ENCODE measurements at regions not wholly inside any gene's neighbourhood (a gene's known extent, or its start where the extent isn't known, plus 50 kb on each side); places are given as distances from the start of the nearest gene placed in this dataset.
"Not testable (repeated sequence)": the region's sequence is repeated elsewhere in the genome, so short reads cannot be mapped to it uniquely, and the experiment has no call there.

GRCh38 chr4:79547851-79548250 lies 139.8 kb upstream of the GK2 start:
- DNase-seq (ENCODE audit: low spot score) = no peak

DNA sequence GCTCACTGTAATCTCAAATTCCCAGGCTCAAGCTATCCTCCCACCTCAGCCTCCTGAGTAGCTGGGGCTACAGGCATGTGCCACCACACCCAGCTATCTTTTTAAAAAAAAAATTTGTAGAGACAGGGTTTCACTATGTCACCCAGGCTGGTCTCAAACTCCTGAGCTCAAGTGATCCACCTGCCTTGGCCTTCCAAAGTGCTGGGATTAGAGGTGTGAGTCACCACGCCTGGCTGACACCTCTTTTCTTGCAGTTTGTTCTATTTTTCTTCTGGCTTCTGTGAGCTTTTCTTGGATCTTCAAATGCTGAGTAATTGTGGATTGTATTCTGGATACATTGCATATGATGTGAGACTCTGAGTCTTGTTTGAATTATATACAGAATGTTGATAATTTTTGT lies 137.3 kb upstream of the GK2 start:
- DNase-seq (ENCODE audit: low spot score) = not testable (repeated sequence)

DNA sequence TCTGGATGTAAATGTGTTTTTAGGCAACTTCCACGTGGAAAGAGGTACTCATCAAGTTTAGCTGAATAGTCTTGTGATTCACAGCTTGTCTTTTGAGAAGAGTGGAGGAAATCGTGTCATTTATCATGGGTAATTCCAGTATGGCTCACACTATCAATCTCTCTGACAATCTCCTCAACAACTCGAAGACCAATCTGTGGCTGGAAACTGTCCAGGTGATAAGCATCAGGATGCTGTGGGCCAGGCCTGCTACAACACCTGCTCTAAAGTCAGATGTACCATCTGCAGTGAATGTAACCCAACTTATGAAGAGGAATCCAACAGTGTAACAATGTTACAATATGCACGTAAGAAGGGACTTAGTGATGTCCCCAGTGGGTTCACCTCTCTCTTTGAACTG lies 132.1 kb upstream of the GK2 start:
- DNase-seq (ENCODE audit: low spot score) = no peak

- no peak for DNase-seq (ENCODE audit: low spot score)
Measured at GRCh38 chr4:79535516-79535915, 127.5 kb upstream of the GK2 start.

DNA sequence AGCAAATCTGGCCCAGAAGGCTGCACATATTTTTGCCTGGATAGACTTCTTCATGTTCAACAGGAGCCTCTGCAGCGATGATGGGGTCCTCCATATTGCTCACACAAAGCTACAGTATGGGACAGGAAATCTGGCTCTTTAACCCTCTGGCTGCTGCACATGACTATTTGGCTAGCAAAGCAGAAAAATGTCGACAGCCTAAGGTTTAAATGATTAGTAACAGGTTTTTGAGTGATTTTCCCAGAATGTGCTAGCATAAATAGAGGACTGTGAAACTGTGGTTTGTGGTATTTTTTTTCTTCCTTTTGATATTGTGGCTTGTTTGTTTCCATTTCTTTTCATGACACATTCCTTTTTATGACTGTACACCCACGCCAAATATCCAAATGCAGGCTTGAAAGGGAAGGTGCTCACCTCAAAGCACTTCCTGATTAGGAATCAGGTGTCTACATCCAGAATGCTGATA lies 120.2 kb upstream of the GK2 start:
- no peak for DNase-seq (ENCODE audit: low spot score)

DNA sequence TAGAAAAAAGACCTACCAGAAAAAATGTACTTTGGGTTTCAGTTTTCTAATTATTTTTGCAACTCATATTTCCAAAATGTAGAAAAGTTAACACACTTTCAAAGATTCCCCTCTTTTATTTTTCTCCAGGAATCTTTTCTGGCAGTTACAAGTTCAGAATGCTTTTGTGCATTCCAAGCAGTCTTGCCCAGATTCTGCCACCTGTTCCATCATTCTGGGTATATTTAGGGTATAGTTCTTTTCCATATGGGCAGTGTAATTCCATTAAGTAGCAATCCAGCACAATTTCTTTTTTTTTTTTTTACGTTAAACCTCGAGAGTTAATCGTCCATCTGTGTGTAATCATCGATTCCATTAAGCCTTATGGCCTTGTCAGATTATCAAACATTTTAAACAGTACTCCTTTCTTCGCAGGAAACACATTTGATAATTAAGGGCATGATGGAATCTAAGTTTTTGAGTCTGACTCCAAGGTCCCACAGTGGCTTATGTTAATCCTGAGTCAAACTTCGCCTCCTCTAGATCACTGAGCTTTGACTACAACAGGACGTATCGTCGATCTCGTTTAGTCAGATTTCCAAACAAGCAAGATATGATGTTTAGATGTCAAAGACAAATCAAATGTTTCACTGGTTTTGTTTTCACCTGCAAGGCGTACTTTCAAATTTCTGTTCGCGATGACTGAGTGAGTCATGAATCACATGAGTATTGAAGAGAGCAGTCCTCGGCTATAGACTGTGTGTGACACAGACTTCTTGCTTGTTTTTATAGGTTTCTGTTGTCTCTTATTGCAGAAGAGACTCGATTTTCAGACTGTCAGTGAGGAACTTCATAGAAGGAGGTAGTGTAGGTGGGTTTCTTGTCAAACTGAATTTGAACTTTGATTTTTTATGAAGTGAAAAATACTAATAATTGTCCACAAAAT lies 118.9 kb upstream of the GK2 start:
- DNase-seq (ENCODE audit: low spot score) = no peak

DNA sequence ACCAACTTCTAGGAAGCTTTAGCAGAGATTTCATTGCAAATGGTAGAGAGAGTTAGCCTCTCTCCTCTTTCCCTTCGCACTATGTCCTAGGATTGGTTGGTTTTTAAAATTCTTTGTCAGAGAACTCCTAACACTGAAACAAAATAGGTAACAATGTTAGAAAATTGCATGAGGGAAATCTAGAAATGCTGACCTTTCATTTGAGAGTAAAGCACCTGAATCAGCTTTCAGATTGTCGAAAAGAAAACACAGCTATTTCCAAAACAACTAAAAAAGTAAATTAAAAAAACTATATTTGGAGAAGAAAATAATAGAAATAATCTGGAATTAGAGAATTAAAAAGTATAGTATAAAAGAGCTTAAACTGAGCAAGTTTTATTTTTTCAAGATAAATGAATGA lies 108.1 kb upstream of the GK2 start:
- DNase-seq (ENCODE audit: low spot score) = no peak

DNA sequence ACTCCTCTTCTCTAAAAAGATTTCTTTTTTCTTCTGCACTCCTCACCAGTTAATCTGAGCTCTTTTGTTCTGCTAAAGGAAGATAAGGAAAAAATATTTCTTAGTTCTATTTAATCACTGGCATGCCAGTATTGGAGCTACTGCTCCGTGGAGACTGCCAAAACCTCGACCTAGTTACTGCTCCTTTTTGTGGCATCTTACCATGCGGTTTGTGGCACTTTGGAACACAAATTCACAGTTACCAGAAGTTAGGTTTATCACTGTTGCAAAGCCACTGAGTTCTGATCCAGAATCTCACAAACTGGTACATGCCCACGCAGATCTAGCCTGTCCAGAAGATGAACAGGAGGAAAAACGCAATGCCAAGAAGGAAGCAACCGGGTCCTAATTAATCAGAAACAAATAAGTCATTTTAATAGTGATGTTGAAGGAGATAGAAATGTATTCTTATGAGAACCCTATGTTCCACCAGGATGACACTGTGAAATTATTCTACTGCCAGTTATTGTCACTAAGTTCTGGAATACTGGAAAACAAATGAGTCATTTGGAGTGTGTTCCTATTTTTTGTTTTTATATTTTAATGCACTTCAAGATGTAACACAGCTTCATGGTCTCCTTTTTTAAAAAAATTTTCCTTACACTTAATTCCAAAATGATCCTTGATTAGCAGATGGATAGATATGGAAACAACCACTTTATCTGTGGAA lies 106.7 kb upstream of the GK2 start:
- no peak for DNase-seq (ENCODE audit: low spot score)

GRCh38 chr4:79513576-79513975 lies 105.5 kb upstream of the GK2 start:
- no peak for DNase-seq (ENCODE audit: low spot score)

DNA sequence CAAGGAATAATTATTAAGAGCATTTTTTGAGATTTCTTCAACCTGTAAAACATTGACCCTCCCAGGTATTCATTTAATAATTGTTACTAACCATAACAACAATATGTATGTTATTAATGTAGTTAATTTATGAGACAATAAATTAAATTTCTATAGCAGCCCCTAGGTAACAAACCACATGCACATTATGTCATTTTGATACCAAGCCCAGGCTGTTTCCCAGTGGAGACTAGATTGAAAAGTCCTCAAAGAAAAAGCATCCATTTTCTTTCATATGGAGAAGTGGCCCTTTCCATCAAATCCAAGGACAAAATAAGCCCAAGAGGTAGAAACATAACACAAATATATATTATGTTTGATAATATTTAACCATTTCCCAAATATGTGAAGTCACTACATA lies 104.3 kb upstream of the GK2 start:
- DNase-seq (ENCODE audit: low spot score) = no peak

GRCh38 chr4:79502081-79502480 lies 94.1 kb upstream of the GK2 start:
- no peak for DNase-seq (ENCODE audit: low spot score)

DNA sequence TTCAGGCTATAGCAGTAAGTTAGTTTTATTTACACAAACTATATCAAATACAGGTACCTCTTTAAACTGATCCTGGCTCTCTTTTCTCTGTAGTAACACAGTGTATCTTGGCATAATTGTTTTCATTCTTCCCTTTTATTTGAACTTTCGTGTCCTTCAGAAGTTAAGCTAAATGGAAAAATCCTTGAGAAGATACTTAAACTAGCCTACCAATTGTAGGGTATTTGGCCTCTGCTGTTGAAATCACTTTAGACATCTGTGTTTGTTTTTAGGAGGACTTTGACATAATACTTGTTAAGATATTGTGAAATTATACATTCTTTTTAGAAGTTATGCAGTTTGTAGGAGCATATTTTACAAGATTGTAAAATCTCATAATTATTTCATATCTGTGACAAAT lies 90.3 kb upstream of the GK2 start:
- no peak for DNase-seq (ENCODE audit: low spot score)

- DNase-seq (ENCODE audit: low spot score) = no peak
Measured at GRCh38 chr4:79497001-79497400, 89.0 kb upstream of the GK2 start.

DNA sequence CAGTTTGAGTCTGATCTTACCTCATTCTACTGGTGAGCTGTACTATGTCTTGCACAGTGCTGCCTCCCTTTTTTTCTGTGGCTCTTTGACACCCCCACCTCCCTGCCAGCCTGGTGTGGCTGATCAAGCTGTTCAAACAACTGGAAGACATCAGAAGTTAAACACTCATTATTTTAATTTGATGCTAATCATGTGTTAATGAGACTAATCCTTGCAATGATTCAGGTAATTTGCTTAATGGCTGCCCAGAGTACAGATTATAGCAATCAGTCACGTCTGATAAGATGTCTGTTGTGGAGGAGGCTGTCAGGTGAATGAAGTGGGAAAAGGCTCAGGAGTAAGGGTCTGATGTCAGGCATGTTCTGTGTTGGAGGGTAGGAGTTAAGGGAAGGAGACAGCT lies 87.4 kb upstream of the GK2 start:
- DNase-seq (ENCODE audit: low spot score) = no peak

DNA sequence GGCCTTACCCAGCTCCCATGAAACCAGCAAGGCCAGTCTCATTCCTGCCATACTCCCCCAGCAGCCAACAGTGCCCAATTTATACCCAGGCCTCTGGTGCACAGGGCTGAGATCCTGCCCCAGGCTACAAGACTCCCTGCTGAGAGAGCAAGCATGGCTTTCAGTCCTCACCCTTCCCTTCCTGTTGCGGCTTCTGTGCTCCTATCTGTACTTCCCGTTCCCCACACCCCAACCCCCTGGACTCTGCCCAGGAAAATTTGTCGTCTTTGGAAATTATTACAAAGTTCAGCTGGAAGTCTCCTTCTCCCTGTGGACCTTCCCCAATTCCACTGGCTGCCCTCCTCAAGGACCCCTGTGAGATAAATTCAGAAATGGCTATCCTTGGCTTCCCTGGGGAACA lies 84.1 kb upstream of the GK2 start:
- no peak for DNase-seq (ENCODE audit: low spot score)

- DNase-seq (ENCODE audit: low spot score) = no peak
Measured at GRCh38 chr4:79489506-79489905, 81.5 kb upstream of the GK2 start.

GRCh38 chr4:79476196-79476595 lies 68.2 kb upstream of the GK2 start:
- DNase-seq (ENCODE audit: low spot score) = no peak

GRCh38 chr4:79473439-79473724 lies 65.4 kb upstream of the GK2 start:
- no peak for DNase-seq (ENCODE audit: low spot score)

DNA sequence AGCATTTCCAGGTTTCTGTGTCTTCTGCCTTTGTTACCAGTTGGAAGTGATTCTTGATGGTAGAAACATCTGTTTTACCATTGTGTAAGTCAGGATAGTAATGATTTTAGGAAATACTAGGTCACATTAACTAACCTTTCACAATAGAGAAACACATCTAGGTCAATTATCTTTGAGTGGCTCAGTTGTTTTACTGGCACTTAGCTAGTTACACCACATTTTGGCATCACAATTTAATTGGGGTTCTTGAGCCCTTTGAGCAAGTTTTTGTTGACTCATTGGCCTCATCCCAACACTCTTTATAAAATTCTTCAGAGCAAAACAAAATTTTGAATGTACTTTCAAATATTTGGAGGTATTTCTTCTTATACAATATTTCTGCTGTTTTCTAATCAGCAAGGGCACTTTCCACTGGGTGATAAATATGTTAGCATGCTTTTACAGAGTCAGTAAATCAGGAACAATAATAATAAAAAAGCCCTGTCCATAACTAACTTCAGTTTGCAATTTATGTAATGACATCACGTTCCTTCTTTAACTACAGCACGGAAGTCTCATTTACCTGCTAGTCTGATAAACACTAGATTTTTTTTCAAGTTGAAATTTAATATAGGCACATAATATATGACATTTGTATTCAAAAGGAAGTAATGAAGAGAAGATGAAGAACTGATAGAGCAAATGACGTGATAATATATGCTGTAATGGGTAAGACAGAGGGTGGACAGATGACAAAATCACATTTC lies 64.8 kb upstream of the GK2 start:
- DNase-seq (ENCODE audit: low spot score) = no peak

DNA sequence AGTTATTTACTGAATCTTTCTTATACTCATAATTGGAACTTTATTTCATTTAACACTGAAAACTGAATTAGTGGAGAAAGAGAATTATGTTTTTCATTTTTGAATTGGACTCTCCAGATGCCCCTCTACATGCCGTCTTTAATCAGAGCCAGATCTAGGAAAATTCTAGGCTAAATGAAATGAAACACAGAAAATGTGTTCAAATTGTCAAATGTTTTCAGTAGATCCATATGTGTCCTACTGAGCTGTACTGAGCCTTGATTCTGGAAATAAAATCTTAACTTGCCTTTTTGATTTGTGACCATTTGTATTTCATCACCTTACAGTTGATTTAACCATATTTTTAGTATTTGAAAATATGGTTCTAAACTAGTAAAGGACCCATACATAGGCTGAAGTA lies 64.0 kb upstream of the GK2 start:
- no peak for DNase-seq (ENCODE audit: low spot score)

DNA sequence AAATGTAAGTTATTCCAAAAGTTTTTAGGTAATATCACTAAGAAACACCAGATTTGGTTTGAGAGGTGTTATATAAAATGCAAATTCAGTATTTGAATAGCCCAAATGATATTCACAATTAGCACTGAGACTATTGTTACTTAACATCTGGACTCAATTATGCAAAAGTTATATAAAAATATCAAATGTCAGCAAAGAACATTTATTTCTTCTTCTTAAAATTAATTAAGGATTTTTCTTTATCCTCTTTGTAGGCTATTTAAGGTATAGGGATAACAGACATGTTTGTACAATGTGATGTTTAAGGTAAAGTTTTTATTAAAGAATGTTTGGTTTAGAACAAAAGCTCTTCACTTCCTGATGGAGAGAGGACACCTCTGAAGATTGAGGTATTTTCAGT lies 63.3 kb upstream of the GK2 start:
- no peak for DNase-seq (ENCODE audit: low spot score)

- no peak for DNase-seq (ENCODE audit: low spot score)
Measured at GRCh38 chr4:79467246-79467932, 59.4 kb upstream of the GK2 start.
